ENCODE measurements at regions not wholly inside any gene's neighbourhood (a gene's known extent, or its start where the extent isn't known, plus 50 kb on each side); places are given as distances from the start of the nearest gene placed in this dataset.

- TF ChIP-seq IRF3 (IDR thresholded peaks at IDR 0.05; ENCODE audit: low read depth, low read length) (no peak), NRF1 (IDR thresholded peaks at IDR 0.05; ENCODE audit: low read depth, low read length) (no peak)
These were observed 309.0 kb upstream of the BTBD3 start (continued) for GRCh38 chr20:11608736-11609135.

- TF ChIP-seq JUND (IDR thresholded peaks at IDR 0.05): no peak
- no peak for TF ChIP-seq FOSL2 (IDR thresholded peaks at IDR 0.05; ENCODE audit: borderline replicate concordance, low read depth)
- TF ChIP-seq REST (IDR thresholded peaks at IDR 0.05; ENCODE audit: low read depth, low read length): no peak
- no peak for TF ChIP-seq TAF1 (IDR thresholded peaks at IDR 0.05; ENCODE audit: borderline replicate concordance, low read depth, low read length)
- no peak for TF ChIP-seq RFX5 (IDR thresholded peaks at IDR 0.05; ENCODE audit: low read length)
- TF ChIP-seq MXI1 (IDR thresholded peaks at IDR 0.05; ENCODE audit: low read depth, low read length): no peak
- TF ChIP-seq FOXJ3 (CRISPR knock-in tag; IDR thresholded peaks at IDR 0.05): no peak
- TF ChIP-seq FOXM1 (IDR thresholded peaks at IDR 0.05; ENCODE audit: low read depth): no peak
- TF ChIP-seq SIN3A (IDR thresholded peaks at IDR 0.05; ENCODE audit: borderline replicate concordance, low read depth, low read length): no peak
- no peak for TF ChIP-seq YY1 (IDR thresholded peaks at IDR 0.05; ENCODE audit: low read depth)
- TF ChIP-seq SMC3 (IDR thresholded peaks at IDR 0.05; ENCODE audit: low read depth, low read length): no peak
- no peak for TF ChIP-seq TCF12 (IDR thresholded peaks at IDR 0.05)
- CTCF ChIA-PET: no interaction called here
- Histone ChIP-seq H3K4me1 (ENCODE audit: control insufficient read depth in 1 of 2, insufficient read depth in 2 of 2, low read depth in 1 of 2, low read length in 1 of 2) (no peaks in the 10 kb centered on the region), H3K9me2 (no peaks in the 10 kb centered on the region), H3K27ac (ENCODE audit: low read depth in 2 of 2, low read length in 1 of 2) (no peak overlapping the region), H3K9ac (no peak overlapping the region), H3K36me3 (replicated peaks in 1 of 2; ENCODE audit: control insufficient read depth in 1 of 2, insufficient read depth in 2 of 2, low read length in 1 of 2) (no peaks in the 10 kb centered on the region), H3F3A (replicated peaks; ENCODE audit: insufficient read depth) (no peaks in the 10 kb centered on the region), H3K79me2 (ENCODE audit: insufficient read depth) (no peaks in the 10 kb centered on the region), H4K20me1 (ENCODE audit: insufficient read depth) (no peaks in the 10 kb centered on the region), H3K4me3 (ENCODE audit: low read depth in 2 of 2, low read length in 1 of 2) (no peak overlapping the region), H3K27me3 (ENCODE audit: insufficient read depth) (no peaks in the 10 kb centered on the region), H2AFZ (ENCODE audit: low read depth) (no peak overlapping the region), H3K9me3 (no peaks in the 10 kb centered on the region), H3K4me2 (no peak overlapping the region)
- DNase-seq: no peak
- WGBS (ENCODE audit: low lambda C conversion rate): 52% methylated on average over 3 of the region's 3 CpGs
- POLR2A ChIA-PET: no interaction called here
These were observed 293.0 kb upstream of the BTBD3 start for GRCh38 chr20:11624704-11625103.
